Mammary epithelial cell (primary cell): ENCODE measurements at regions not wholly inside any gene's neighbourhood (a gene's known extent, or its start where the extent isn't known, plus 50 kb on each side); places are given as distances from the start of the nearest gene placed in this dataset.

Experiments
- EZH2 ChIP-seq: IDR thresholded peaks from 2 replicates; pipeline ENCODE4 v1.6.1; 2012; ENCODE audit warnings: low read length, inconsistent platforms, borderline replicate concordance
- TF ChIP-seq, protein P1 (sequence below), 2 donors: IDR thresholded peaks in 1 of 2; conservative IDR thresholded peaks in 1 of 2; 2 replicates each; pipeline ENCODE4 v1.5.1; 2011 to 2012; ENCODE audit warnings: inconsistent platforms in 2 of 2, low read length in 2 of 2, mild to moderate bottlenecking in 2 of 2, control low read depth in 1 of 2, low read depth in 1 of 2; ENCODE audit not compliant: insufficient read depth in 1 of 2; ENCODE audit errors: extremely low read depth in 1 of 2

DNA sequence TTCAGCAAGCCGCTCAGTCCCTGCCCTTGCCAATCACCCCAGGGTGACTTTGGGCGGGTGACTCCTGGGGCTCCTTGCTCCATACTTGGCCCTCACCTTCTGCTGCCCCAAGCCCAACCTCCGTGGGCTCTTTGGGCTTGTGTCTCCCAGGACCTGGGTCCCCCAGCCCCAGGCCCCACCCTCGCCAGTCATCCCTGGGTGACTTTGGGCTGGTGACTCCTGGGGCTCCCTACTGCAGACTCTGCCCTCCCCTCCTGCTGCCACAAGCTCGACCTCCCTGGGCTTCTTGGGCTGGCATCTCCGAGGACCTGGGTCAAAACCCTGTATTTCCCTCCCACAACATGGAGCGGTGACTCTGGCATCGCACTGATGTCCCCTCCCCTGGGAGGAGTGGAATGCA lies 151.5 kb downstream of the GOLGA6L4 start:
- TF ChIP-seq, protein P1, sequence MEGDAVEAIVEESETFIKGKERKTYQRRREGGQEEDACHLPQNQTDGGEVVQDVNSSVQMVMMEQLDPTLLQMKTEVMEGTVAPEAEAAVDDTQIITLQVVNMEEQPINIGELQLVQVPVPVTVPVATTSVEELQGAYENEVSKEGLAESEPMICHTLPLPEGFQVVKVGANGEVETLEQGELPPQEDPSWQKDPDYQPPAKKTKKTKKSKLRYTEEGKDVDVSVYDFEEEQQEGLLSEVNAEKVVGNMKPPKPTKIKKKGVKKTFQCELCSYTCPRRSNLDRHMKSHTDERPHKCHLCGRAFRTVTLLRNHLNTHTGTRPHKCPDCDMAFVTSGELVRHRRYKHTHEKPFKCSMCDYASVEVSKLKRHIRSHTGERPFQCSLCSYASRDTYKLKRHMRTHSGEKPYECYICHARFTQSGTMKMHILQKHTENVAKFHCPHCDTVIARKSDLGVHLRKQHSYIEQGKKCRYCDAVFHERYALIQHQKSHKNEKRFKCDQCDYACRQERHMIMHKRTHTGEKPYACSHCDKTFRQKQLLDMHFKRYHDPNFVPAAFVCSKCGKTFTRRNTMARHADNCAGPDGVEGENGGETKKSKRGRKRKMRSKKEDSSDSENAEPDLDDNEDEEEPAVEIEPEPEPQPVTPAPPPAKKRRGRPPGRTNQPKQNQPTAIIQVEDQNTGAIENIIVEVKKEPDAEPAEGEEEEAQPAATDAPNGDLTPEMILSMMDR (conservative IDR thresholded peaks at IDR 0.05 in 1 of 2, IDR thresholded peaks at IDR 0.05 in 1 of 2; ENCODE audit: extremely low read depth in 1 of 2, insufficient read depth in 1 of 2, low read depth in 1 of 2, low read length in 2 of 2), result no peak
- TF ChIP-seq EZH2, result no peak
